ENCODE measurements at regions not wholly inside any gene's neighbourhood (a gene's known extent, or its start where the extent isn't known, plus 50 kb on each side); places are given as distances from the start of the nearest gene placed in this dataset.
"Not testable (repeated sequence)": the region's sequence is repeated elsewhere in the genome, so short reads cannot be mapped to it uniquely, and the experiment has no call there.

DNA sequence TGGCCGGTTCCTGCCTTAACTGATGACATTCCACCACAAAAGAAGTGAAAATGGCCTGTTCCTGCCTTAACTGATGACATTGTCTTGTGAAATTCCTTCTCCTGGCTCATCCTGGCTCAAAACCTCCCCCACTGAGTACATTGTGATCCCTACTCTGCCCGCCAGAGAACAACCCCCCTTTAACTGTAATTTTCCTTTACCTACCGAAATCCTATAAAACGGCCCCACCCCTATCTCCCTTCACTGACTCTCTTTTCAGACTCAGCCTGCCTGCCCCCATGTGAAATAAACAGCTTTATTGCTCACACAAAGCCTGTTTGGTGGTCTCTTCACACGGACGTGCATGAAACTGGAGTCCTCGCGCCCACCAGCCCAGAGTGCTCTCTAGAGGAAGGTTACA lies 166.5 kb downstream of the ADRA2C start:
- not testable (repeated sequence) for DNase-seq (ENCODE audit: low spot score)

DNA sequence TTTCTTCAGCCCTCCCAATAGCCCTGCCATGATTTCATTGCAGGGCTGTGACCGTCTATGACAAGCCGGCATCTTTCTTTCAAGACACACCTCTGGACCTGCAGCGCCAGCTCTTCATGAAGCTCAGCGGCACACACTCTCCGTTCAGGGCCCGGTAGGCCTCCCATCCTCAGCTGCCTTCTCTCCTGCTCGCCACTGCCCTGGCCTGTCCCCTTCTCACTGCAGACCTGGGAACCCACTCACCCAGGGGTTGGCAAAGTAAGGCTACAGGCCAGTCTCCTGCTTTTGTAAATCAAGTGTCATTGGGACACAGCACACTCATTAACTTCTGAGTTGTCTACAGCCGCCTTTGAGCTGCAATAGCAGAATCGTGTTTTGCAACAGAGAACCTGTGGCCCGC lies 169.2 kb downstream of the ADRA2C start:
- DNase-seq (ENCODE audit: low spot score) = not testable (repeated sequence)

DNA sequence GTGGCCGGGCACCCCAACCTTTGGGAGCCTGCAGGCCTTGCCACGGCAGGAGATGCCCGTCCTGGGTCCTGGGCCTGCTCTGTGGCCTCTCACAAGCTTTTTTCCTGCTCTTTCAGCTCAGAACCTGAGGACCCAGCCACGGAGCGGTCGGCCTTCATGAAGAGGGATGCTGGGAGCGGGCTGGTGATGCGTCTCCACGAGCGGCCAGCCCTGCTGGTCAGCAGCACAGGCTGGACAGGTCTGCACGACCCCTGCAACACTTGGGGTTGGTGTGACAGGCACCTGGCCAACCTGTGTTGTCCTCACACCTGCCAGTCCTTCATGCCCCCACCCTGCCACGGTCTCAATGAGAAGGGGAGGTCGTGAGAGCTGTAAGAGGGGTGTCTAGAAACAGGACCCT lies 170.0 kb downstream of the ADRA2C start:
- no peak for DNase-seq (ENCODE audit: low spot score)

DNA sequence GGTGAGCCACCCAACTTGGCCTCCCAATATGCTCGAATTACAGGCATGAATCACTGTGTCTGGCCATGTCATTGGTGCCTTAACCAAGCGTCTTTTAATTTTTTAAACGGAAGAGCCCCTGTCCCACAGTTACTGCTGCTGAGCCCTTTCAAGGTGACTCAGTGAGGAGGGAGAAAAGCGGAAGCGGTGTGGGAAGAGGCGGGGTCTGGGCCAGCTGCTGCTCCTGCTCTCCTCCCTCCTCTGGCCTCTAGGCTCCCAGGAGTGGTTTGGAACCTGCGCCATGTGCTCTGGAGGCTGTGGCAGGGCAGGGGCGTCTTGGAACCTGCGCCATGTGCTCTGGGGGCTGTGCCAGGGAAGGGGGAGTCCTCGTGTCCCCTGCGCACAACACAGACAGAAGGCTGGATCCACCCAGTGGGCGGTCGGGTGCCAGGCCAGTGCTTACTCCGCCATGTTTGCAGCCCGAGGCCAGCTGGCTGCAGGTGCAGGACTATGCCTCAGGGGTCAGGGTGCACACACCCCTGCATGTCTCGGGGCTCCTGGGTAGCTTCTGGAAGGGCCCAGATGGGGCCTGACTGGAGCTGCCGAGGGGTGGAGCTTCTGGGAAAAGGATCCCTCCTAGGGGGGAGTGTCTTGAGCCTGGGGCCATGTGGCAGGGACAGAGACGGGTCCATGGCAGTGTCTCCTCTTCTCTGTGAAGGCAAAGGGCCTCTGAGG lies 171.8 kb downstream of the ADRA2C start:
- DNase-seq (ENCODE audit: low spot score) = not testable (repeated sequence)

DNA sequence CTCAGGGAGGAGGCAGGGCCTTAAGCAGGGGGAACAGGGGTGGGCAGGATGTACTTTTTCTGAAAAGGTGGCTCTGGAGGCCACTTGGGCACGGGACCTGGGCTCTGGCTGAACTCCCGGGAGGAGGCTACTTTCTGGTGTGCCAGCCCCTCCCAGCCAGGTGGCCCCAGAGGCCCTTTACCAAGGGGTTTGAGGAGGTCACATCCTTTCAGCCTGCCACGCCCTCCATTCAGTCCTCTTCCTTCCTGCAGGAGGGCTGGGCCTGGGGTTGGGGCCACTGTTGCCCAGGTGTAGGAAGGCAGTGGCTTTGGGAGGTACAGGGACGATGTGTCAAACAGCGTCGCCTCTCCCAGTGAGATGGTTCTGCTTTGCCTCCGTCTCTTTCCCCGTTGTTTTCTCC lies 172.5 kb downstream of the ADRA2C start:
- not testable (repeated sequence) for DNase-seq (ENCODE audit: low spot score)

DNA sequence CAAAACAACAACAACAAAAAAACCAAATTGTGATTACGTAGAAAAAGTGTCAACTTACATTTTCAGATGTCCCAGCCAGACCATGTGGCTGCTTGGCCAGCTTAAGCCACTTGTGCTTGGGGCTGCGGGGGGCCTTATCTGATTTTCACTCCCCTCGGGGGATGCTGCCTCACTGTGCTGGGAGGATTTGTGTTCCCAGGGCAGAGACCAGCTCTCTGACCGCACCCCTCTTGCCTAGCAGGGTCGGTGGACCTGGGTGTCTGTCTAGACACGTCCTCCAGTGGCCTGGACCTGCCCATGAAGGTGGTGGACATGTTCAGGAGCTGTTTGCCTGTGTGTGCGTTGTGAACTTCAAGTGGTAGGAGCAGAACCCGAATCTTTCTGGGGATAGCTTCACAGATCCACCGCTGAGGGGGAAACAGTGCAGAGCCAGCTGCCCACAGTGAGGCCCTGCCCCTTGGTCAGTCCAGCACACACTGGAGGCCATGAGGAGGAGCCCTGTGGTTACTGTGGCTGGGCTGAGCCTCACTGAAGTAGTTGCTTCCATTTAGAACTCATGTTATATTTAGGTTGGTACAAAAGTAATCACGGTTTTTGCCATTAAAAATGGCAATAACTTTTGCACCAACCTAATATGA lies 173.9 kb downstream of the ADRA2C start:
- DNase-seq (ENCODE audit: low spot score) = not testable (repeated sequence)

DNA sequence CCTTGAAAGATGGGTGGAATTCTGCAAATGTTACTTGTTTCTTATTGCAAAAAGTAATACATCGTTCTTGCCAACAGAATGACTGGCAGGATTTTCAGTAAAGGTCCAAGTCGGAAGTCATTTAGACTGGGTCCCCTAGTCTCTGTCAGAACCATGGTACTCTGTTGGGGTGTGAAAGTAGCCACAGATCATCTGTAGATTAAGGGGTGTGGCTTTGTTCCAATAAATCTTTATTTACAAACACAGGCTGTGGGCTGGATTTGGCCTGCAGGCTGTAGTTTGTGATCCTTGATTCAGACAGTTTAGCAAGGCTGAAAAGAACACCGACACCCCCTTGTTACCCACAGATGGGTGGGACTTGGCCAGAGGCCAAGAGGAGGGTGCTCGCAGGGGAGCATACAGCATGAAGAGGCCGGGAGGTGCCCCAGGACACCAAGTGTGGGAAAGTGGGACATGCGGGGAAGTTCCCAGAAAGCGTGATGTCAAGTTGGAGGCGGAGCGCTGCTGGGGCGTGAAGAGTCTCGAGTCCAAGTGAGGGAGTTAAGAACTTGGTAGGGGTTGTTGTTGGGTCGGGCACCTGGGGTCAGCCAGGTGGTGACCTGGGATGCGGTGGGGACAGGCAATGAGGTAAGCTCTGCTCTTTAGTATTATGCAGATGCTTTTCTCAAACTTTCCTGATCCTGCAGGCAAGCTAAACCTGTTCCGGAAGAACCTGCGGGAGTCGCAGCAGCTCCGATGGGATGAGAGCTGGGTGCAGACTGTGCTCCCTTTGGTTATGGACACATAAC lies 175.7 kb downstream of the ADRA2C start:
- DNase-seq (ENCODE audit: low spot score) = not testable (repeated sequence)

DNA sequence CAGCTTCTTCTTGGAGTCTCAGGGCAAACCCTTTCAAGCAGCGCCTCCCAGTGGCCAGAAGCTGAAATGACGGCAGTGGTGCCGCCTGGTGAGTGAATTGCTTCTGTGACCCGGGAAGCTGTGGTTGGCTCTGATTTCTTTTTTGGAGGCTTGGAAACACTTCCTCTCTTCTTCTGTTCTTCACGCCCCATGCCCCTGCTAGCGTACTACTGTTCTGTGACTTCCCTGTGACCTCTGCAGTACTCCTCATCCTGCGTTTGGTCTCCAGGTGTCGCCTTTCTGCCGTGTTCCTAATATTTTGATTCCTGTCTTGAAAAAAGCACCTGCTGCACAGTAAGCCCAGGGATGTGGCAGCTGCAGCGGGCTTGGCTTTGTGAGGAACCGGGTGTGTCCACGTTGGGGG lies 176.4 kb downstream of the ADRA2C start:
- peak; percentile 26 for DNase-seq (ENCODE audit: low spot score)

DNA sequence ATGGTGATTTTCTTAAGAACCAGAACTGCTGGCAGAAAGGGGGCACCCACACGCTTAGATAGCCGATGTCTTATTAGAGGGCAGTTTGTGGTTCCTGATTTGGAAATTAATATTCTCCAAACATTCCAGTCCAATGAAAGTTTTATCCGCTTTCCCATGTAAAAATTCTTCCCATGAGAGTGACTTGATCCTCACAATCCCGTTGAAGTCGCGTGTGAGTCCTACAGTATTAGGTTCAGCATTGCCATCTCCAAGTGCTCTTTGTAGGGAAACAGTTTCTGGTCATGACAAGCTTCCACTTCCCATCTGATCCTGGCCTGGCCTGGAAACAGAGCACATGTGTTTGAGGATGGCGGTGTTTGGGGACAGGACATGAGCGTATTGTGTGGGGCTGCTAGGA lies 176.9 kb downstream of the ADRA2C start:
- not testable (repeated sequence) for DNase-seq (ENCODE audit: low spot score)

DNA sequence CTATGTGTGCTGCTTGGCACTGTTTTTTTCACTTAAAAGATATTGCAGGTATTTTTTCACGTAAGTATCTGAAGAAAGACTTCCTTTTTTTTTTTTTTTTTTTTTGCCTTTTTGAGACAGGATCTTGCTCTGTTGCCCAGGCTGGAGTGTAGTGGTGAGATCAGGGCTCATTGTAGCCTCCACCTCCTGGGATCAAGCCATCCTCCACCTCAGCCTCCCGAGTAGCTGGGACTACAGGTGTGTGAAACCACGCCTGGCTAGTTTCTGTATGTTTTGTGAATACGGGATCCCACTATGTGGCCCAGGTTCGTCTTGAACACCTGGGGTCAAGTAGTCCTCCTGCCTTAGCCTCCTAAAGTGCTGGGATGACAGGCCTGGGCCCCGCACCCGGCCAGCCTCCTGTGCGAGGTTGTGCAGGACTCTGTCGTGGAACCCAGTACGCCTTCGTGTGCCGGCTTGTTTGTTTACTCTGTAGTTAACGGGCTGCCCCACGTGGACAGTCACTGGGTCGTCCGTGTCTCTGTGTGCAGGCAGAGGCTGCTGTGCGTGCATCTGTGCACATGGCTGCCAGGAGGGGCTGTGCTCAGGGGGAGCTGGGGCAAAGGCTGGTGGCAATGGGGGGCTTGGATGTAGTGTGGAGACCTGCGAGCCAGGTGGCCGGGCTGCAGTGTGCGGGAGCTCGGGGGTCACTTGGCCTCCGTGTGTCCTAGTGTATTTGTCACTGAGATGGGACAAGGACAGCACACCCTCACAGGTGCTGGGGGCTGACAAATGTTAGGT lies 179.5 kb downstream of the ADRA2C start:
- no peak for DNase-seq (ENCODE audit: low spot score)

DNA sequence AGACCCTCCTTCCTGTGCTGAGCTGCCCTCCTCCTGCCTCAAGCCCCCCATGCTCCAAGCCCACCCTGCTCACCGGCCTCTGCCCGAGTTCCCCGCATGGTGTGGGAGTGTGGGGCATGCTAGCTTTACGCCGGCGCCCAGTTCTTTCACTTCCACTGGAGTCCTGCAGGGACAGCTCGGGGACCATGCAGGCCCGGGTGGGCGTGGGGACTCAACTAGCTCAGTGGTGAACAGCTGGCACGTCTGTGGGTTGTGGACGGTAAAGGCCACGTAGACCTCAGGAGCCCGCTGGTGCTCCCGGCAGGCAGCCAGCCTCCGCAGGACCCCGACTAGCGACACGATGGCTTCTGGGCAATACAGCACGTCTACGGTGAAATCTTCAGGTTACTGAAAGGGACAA lies 180.4 kb downstream of the ADRA2C start:
- not testable (repeated sequence) for DNase-seq (ENCODE audit: low spot score)

DNA sequence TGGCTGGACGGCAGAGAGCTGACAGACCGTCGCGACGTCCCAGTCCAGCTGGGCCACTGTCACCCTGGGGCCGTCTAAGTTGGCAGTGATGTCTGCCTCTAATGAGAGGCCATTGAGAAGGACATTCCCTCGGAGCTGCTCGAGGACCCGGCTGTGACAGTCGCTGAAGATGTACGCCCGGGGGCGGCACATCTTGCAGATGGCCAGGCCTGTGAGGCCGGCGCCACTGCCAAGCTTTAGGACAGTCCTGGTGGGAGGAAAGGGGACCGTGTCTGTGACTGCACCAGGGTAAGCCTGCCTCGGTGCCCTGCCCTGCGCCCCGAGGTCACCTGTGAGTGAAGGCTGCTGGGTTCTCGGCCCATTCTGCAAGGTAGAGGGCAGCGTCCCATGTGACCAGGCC lies 181.6 kb downstream of the ADRA2C start:
- DNase-seq (ENCODE audit: low spot score) = not testable (repeated sequence)

DNA sequence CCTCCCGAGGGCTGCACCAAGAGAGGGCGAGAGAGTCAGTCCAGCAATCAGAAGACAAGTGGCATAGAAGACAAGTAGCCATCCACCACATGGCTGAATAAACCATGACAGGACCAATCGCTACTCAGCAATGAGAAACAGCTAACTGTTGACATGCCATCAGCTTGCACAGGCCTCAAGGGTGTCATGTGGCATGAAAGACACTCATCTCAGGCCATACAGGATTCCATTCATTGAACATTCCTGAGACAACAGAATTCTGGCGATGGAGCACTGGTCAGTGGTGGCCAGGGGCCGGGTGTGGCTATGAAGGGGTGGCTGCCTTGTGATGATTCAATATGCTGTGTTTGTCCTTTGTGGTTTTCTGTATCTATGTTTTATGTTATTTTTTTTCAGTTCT lies 182.0 kb downstream of the ADRA2C start:
- DNase-seq (ENCODE audit: low spot score) = peak; percentile 54

DNA sequence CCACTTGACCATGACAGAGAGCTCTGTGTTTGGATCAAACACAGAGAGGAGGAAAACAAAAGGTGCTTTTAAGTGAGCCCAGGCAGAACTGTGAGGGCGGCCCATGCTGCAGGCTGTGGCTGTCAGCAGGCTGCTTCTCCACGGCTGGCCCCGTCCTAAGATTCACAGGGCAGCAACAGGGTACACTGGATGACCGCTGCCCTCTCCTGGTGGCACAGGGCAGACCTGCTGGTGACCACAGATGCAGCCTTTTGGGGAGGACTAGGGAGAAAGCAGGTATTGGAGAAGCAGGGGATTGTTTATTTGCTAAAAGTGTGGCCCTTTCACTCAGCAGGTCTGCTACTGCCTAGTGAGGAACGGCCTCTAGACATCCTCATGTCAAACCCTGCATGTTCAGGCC lies 183.7 kb downstream of the ADRA2C start:
- DNase-seq (ENCODE audit: low spot score) = peak; percentile 22

DNA sequence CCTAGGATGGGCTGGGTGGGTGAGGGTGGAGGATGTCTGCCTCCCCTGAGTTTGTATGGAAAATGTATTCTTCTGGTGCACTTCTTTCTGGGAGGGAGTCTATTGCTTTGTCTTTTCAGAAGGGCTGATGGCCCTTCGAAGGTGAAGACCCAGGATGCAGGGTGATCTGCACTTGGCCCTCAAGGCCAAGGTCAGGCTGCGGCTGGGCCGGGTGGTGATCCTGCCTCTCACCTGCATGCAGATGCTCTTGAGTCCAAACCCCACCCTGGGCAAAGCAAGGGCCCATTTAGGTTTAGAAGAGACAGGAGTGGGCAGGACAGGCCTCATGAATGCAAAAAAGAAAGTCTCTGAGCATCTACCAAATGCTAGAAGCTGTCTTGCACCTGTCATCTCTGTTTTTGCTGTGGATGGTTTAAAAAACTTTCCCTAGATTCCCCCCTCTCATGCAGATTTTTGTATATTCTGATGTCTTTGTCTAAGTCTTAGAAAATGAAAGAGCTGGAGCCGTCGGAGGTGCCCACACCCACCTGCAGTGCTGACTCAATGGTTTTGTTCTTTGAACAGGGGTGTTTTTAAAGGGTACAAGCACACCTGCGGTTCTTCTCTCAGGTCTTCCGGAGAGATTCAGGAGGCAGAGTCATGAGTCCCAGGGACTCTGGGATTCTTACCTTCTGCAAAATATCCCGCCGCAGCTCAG lies 186.4 kb downstream of the ADRA2C start:
- DNase-seq (ENCODE audit: low spot score) = not testable (repeated sequence)

DNA sequence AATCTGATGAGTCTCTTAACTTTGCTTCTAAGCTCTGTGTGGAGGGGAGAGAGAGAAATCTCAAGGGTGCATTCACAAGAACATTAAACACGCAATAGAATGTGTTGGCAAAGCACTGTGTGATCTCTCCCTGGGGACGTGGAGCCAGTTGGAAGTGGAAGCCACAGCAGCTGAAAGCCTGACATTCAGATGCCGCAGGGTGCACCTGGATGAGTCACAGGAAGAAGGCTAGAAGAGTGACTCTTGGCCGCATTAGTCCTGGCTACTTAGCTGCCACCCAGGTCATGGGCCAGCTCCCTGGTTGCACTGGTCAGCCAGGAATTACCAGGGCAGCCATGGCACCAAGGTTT lies 186.9 kb downstream of the ADRA2C start:
- not testable (repeated sequence) for DNase-seq (ENCODE audit: low spot score)

DNA sequence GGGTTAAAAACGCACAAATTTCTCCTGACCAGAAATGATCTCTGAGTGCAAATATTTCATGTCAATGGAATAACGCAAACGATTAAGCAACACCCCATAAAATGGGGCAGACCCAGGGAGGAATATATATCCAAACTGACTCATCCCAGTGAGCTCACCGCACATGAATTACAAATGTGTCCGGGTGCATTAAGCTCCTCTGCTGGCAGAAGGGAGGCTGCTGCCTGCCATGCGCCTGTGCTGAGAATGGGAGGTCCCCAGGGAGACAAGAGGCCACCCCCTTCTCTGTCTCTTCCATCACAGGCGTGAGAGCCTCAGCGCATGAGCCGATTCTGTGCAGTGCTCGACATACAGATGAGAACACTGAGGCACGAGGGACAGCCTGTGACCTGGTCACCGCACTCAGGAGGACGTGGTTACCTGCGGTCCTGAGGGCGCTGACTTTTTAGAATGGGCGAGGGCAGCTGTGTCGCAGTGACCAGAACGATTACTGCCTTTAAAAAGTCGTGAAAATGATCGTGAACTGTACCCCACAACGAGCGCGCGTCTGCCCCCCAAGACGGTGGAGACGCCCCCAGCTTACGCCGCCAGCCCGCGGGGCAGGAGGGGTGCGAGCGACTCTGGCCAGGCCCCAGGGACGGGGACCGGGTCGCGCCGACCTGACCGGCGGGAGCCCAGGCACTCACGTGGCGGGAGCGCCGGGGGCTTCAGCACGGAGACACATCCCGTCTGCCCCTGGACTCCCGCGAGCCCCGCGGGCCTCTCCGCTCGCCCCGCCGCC lies 188.5 kb downstream of the ADRA2C start:
- peak; percentile 83 for DNase-seq (ENCODE audit: low spot score)

DNA sequence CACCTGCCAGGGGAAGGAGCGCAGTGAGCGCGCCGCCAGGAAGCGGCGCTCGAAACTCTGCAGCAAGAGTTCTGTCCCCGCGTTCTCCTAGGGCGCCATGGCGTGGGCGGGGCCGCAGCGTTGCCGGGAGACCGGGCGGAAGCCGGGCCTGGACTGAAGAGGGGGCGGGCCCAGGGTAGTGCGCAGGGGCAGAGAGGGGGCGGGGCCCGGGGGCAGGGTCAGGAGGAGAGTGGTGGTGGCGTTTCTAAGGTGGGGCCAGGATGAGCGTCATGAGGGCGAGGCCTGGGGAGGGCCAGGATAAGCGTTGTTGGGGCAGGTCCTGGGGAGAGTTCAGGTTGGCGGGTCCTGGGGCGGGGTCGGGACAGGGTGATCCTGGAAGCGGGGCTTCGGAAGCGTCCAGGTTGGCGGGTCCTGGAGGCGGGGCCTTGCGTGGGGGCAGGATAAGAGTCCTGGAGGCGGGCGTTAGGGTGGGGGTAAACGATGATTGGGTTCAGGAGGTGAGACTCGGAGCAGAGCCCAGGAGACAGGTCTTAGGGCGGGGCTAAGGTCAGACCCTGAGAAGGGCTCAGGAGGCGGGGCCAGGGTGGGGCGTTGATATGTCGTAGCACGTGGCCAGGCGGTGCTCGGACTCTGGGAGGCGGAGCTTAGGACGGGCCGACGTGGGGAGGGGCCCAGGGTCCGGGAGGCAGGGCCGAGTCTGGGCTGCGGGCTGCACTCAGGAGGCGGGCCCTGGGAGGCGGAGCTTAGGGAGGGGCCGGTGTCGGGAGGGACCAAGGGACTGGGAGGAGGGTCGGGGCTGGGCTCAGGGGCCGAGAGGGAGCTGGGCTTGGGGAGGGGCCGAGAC lies 189.4 kb downstream of the ADRA2C start:
- peak; percentile 90 for DNase-seq (ENCODE audit: low spot score)

DNA sequence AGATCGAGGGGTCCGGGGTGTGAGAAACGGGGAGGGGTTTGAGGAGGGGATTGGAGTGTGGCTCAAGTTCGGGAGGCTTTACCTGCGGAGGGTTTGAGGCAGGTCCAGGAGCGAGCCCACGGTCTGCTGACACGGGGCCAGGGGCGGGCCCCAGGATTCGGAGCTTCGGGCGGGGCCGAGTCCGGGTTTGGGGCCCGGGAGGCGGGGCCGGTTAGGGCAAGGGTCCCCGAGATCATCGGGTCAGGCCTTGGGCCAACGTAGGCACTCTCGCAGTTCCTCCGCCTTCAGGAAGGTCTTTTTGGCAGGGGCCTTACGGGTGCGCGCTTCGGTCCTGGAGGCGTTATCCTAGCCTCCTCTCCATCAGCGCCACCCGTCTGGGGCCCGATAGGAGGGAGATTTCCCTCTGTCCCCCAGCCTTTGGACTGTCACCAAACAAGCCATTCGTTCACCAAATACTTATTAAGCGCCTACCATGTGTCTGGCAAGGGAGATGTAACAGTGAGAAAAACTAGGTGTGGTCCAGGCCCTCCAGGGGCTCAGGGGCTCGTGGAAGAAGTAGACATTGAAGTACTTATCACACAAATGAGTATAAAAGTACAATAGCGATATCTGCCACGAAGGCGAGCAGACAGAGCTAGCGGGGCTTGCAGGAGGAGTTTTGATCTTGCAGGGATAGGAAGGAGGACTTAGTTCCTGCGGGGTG lies 190.1 kb downstream of the ADRA2C start:
- DNase-seq (ENCODE audit: low spot score) = not testable (repeated sequence)
